BLaER1 (cell line): ENCODE measurements at regions not wholly inside any gene's neighbourhood (a gene's known extent, or its start where the extent isn't known, plus 50 kb on each side); places are given as distances from the start of the nearest gene placed in this dataset.
"Not testable (repeated sequence)": the region's sequence is repeated elsewhere in the genome, so short reads cannot be mapped to it uniquely, and the experiment has no call there.

Experiments used
- H3K27ac ChIP-seq: shearing (Covaris generic); formaldehyde crosslinking; 2 replicates; pipeline ENCODE4 v1.8.1; 2022
- H3K27me3 ChIP-seq: shearing (Covaris generic); formaldehyde crosslinking; 2 replicates; pipeline ENCODE4 v1.8.1; 2022
- H3K36me3 ChIP-seq: shearing (Covaris generic); formaldehyde crosslinking; 2 replicates; pipeline ENCODE4 v1.8.1; 2022
- H3K4me1 ChIP-seq: shearing (Covaris generic); formaldehyde crosslinking; 2 replicates; pipeline ENCODE4 v1.8.1; 2022
- H3K4me2 ChIP-seq: shearing (Covaris generic); formaldehyde crosslinking; 2 replicates; pipeline ENCODE4 v1.8.1; 2022
- H3K4me3 ChIP-seq: shearing (Covaris generic); formaldehyde crosslinking; 2 replicates; pipeline ENCODE4 v1.8.1; 2022
- H3K9ac ChIP-seq: shearing (Covaris generic); formaldehyde crosslinking; 2 replicates; pipeline ENCODE4 v1.8.1; 2022
- H3K9me3 ChIP-seq: shearing (Covaris generic); formaldehyde crosslinking; 2 replicates; pipeline ENCODE4 v1.8.1; 2022
- H4K20me1 ChIP-seq: shearing (Covaris generic); formaldehyde crosslinking; 2 replicates; pipeline ENCODE4 v1.8.1; 2022
- Cebpa-rat ChIP-seq: shearing (Covaris generic); IDR thresholded peaks from 2 replicates; pipeline ENCODE4 v1.8.1; 2022

- H3K4me1 ChIP-seq, result peaks cover 7% of the 10 kb centered on the region
- TF ChIP-seq Cebpa-rat, result no peak
- no peak overlapping the region for H3K4me2 ChIP-seq
- no peaks in the 10 kb centered on the region for H3K36me3 ChIP-seq
- H3K9me3 ChIP-seq, result no peaks in the 10 kb centered on the region; the same call in 1 of the 2 replicates
- no peak overlapping the region for H3K4me3 ChIP-seq
- no peak overlapping the region for H3K27ac ChIP-seq
- no peak overlapping the region for H3K9ac ChIP-seq
- no peaks in the 10 kb centered on the region for H3K27me3 ChIP-seq
- H4K20me1 ChIP-seq, result no peaks in the 10 kb centered on the region
Observed at GRCh38 chr5:33184367-33184766, 256.4 kb upstream of the TARS1 start.

- no peak for TF ChIP-seq Cebpa-rat
- no peaks in the 10 kb centered on the region for H4K20me1 ChIP-seq
- H3K27ac ChIP-seq, result no peak overlapping the region
- H3K36me3 ChIP-seq, result no peaks in the 10 kb centered on the region
- H3K9me3 ChIP-seq, result no peaks in the 10 kb centered on the region; the same call in 1 of the 2 replicates
- no peaks in the 10 kb centered on the region for H3K27me3 ChIP-seq
- peaks cover 2% of the 10 kb centered on the region for H3K4me1 ChIP-seq
- H3K4me2 ChIP-seq, result no peak overlapping the region
- no peak overlapping the region for H3K4me3 ChIP-seq
- no peak overlapping the region for H3K9ac ChIP-seq
Observed at GRCh38 chr5:33188089-33188488, 252.7 kb upstream of the TARS1 start.

- no peak overlapping the region for H3K4me2 ChIP-seq
- H3K27me3 ChIP-seq, result no peaks in the 10 kb centered on the region
- H3K36me3 ChIP-seq, result no peaks in the 10 kb centered on the region
- TF ChIP-seq Cebpa-rat, result no peak
- no peak overlapping the region for H3K4me3 ChIP-seq
- H3K27ac ChIP-seq, result no peak overlapping the region
- no peak overlapping the region for H3K9ac ChIP-seq
- H3K4me1 ChIP-seq, result no peaks in the 10 kb centered on the region
- peaks cover 15% of the 10 kb centered on the region for H3K9me3 ChIP-seq
- no peaks in the 10 kb centered on the region for H4K20me1 ChIP-seq
Observed at GRCh38 chr5:33194914-33195313, 245.9 kb upstream of the TARS1 start.

GRCh38 chr5:33195431-33196165, 245.2 kb upstream of the TARS1 start:
- no peaks in the 10 kb centered on the region for H3K36me3 ChIP-seq
- H3K4me2 ChIP-seq, result no peak overlapping the region

GRCh38 chr5:33198836-33199235, 241.9 kb upstream of the TARS1 start:
- Histone ChIP-seq H3K4me2 (no peak overlapping the region), H3K27ac (no peak overlapping the region), H3K9ac (no peak overlapping the region), H3K4me1 (no peaks in the 10 kb centered on the region), H4K20me1 (no peaks in the 10 kb centered on the region), H3K36me3 (no peaks in the 10 kb centered on the region), H3K4me3 (no peak overlapping the region), H3K9me3 (peaks cover 15% of the 10 kb centered on the region), H3K27me3 (no peaks in the 10 kb centered on the region)
- no peak for TF ChIP-seq Cebpa-rat

More at GRCh38 chr5:33195431-33196165, 245.2 kb upstream of the TARS1 start:
- no peaks in the 10 kb centered on the region for H4K20me1 ChIP-seq
- no peak overlapping the region for H3K9ac ChIP-seq
- H3K4me3 ChIP-seq, result no peak overlapping the region
- peaks cover 15% of the 10 kb centered on the region for H3K9me3 ChIP-seq
- H3K27ac ChIP-seq, result no peak overlapping the region
- H3K27me3 ChIP-seq, result no peaks in the 10 kb centered on the region
- H3K4me1 ChIP-seq, result no peaks in the 10 kb centered on the region
- no peak for TF ChIP-seq Cebpa-rat

- Histone ChIP-seq H4K20me1 (no peaks in the 10 kb centered on the region), H3K9ac (no peak overlapping the region), H3K4me1 (no peaks in the 10 kb centered on the region), H3K27me3 (no peaks in the 10 kb centered on the region), H3K36me3 (no peaks in the 10 kb centered on the region), H3K4me2 (no peak overlapping the region), H3K9me3 (no peaks in the 10 kb centered on the region), H3K27ac (no peak overlapping the region), H3K4me3 (no peak overlapping the region)
- TF ChIP-seq Cebpa-rat, result no peak
Observed at GRCh38 chr5:33203931-33204330, 236.8 kb upstream of the TARS1 start.

GRCh38 chr5:33205079-33205478, 235.7 kb upstream of the TARS1 start:
- no peak for TF ChIP-seq Cebpa-rat
- no peak overlapping the region for H3K27ac ChIP-seq
- no peaks in the 10 kb centered on the region for H3K9me3 ChIP-seq
- no peak overlapping the region for H3K4me3 ChIP-seq
- H3K27me3 ChIP-seq, result no peaks in the 10 kb centered on the region
- H3K36me3 ChIP-seq, result no peaks in the 10 kb centered on the region
- H3K4me2 ChIP-seq, result no peak overlapping the region
- H3K9ac ChIP-seq, result no peak overlapping the region
- no peaks in the 10 kb centered on the region for H4K20me1 ChIP-seq
- H3K4me1 ChIP-seq, result no peaks in the 10 kb centered on the region

- peak overlapping the region; percentile 19; the same call in 1 of the 2 replicates for H3K4me2 ChIP-seq
- H3K4me1 ChIP-seq, result no peaks in the 10 kb centered on the region
- no peak overlapping the region for H3K4me3 ChIP-seq
- no peak overlapping the region for H3K9ac ChIP-seq
- H3K9me3 ChIP-seq, result no peaks in the 10 kb centered on the region
- no peaks in the 10 kb centered on the region for H3K36me3 ChIP-seq
- no peak overlapping the region for H3K27ac ChIP-seq
- H3K27me3 ChIP-seq, result no peaks in the 10 kb centered on the region
- no peaks in the 10 kb centered on the region for H4K20me1 ChIP-seq
- TF ChIP-seq Cebpa-rat, result no peak
Observed at GRCh38 chr5:33205727-33206410, 234.9 kb upstream of the TARS1 start.

- Histone ChIP-seq H3K4me2 (no peak overlapping the region), H3K36me3 (no peaks in the 10 kb centered on the region), H3K9ac (no peak overlapping the region), H3K4me1 (peaks cover 8% of the 10 kb centered on the region), H3K27ac (no peak overlapping the region), H3K4me3 (no peak overlapping the region), H3K27me3 (no peaks in the 10 kb centered on the region), H4K20me1 (no peaks in the 10 kb centered on the region), H3K9me3 (no peaks in the 10 kb centered on the region)
- no peak for TF ChIP-seq Cebpa-rat
Observed at GRCh38 chr5:33206962-33207506, 233.7 kb upstream of the TARS1 start.

- no peaks in the 10 kb centered on the region for H3K36me3 ChIP-seq
- H3K27ac ChIP-seq, result no peak overlapping the region
- H3K27me3 ChIP-seq, result no peaks in the 10 kb centered on the region
- H3K9me3 ChIP-seq, result no peaks in the 10 kb centered on the region
- peaks cover 30% of the 10 kb centered on the region for H3K4me1 ChIP-seq
- H3K9ac ChIP-seq, result no peak overlapping the region
- no peak overlapping the region for H3K4me3 ChIP-seq
- no peak overlapping the region for H3K4me2 ChIP-seq
- no peaks in the 10 kb centered on the region for H4K20me1 ChIP-seq
- TF ChIP-seq Cebpa-rat, result no peak
Observed at GRCh38 chr5:33209252-33209651, 231.5 kb upstream of the TARS1 start.

GRCh38 chr5:33210221-33210620, 230.5 kb upstream of the TARS1 start:
- not testable (repeated sequence) for H3K4me3 ChIP-seq, H4K20me1 ChIP-seq, H3K9me3 ChIP-seq, H3K36me3 ChIP-seq, H3K4me2 ChIP-seq, H3K27me3 ChIP-seq, H3K27ac ChIP-seq, H3K9ac ChIP-seq
- peaks cover 31% of the 10 kb centered on the region for H3K4me1 ChIP-seq
